H9 (cell line): ENCODE measurements at regions not wholly inside any gene's neighbourhood (a gene's known extent, or its start where the extent isn't known, plus 50 kb on each side); places are given as distances from the start of the nearest gene placed in this dataset.
A peak's percentile ranks its signal among the peaks of the same experiment; 100 is the strongest.

Source experiments
- DNase-seq: peaks from one replicate; pipeline ENCODE4 v3.0.0-alpha.2; 2017
- H2AFZ ChIP-seq: one replicate; pipeline ENCODE4 v1.6.1; 2013; ENCODE audit warnings: mild to moderate bottlenecking, low read length, control low read depth, moderate library complexity
- H2AK5ac ChIP-seq: 2 replicates; pipeline ENCODE4 v1.6.1; 2013; ENCODE audit warnings: low read length, control low read depth, mixed read lengths; ENCODE audit not compliant: insufficient read length
- H2BK120ac ChIP-seq: one replicate; pipeline ENCODE4 v1.6.1; 2013; ENCODE audit warnings: low read depth, mild to moderate bottlenecking, low read length, control low read depth, inconsistent platforms; ENCODE audit not compliant: poor library complexity, severe bottlenecking
- H2BK12ac ChIP-seq: 2 replicates; pipeline ENCODE4 v1.6.1; 2013; ENCODE audit warnings: low read length, control low read depth, mixed read lengths, low read depth; ENCODE audit not compliant: insufficient read length
- H2BK15ac ChIP-seq: 2 replicates; pipeline ENCODE4 v1.6.1; 2013; ENCODE audit warnings: low read depth, low read length, control low read depth
- H2BK20ac ChIP-seq: one replicate; pipeline ENCODE4 v1.6.1; 2013; ENCODE audit warnings: low read depth, mild to moderate bottlenecking, low read length, control low read depth, inconsistent platforms; ENCODE audit not compliant: poor library complexity, severe bottlenecking
- H2BK5ac ChIP-seq: 2 replicates; pipeline ENCODE4 v1.6.1; 2013; ENCODE audit warnings: low read length, control low read depth, mixed read lengths; ENCODE audit not compliant: insufficient read length
- H3K14ac ChIP-seq: 2 replicates; pipeline ENCODE4 v1.6.1; 2013; ENCODE audit warnings: low read length, control low read depth; ENCODE audit not compliant: insufficient read depth
- H3K18ac ChIP-seq: 2 replicates; pipeline ENCODE4 v1.6.1; 2013; ENCODE audit warnings: low read depth, mild to moderate bottlenecking, mixed read lengths, low read length, control low read depth; ENCODE audit not compliant: insufficient read length
- H3K23ac ChIP-seq: 2 replicates; pipeline ENCODE4 v1.6.1; 2013; ENCODE audit warnings: low read length, control low read depth, mixed read lengths, low read depth; ENCODE audit not compliant: insufficient read length
- H3K23me2 ChIP-seq: 2 replicates; pipeline ENCODE4 v1.6.1; 2013; ENCODE audit warnings: low read depth, mild to moderate bottlenecking, mixed read lengths, low read length, control low read depth; ENCODE audit not compliant: insufficient read length, poor library complexity, severe bottlenecking
- H3K27ac ChIP-seq: 2 replicates; pipeline ENCODE4 v1.5.1; 2013; ENCODE audit warnings: low read length, control low read depth, mixed read lengths, low read depth; ENCODE audit not compliant: insufficient read length
- H3K27me3 ChIP-seq: 2 replicates; pipeline ENCODE4 v1.6.1; 2013; ENCODE audit warnings: low read length, control low read depth, inconsistent platforms; ENCODE audit not compliant: insufficient read depth
- H3K4ac ChIP-seq: 2 replicates; pipeline ENCODE4 v1.6.1; 2013; ENCODE audit warnings: low read depth, mild to moderate bottlenecking, control low read depth, inconsistent platforms, low read length, moderate library complexity
- H3K4me1 ChIP-seq: 2 replicates; pipeline ENCODE4 v1.6.1; 2013; ENCODE audit warnings: low read length, control low read depth, inconsistent platforms; ENCODE audit not compliant: insufficient read depth
- H3K4me2 ChIP-seq: 2 replicates; pipeline ENCODE4 v1.6.1; 2013; ENCODE audit warnings: low read length, control low read depth, mixed read lengths; ENCODE audit not compliant: insufficient read length, insufficient read depth
- H3K56ac ChIP-seq: 2 replicates; pipeline ENCODE4 v1.6.1; 2013; ENCODE audit warnings: low read depth, mild to moderate bottlenecking, mixed read lengths, low read length, control low read depth; ENCODE audit not compliant: insufficient read length
- H3K79me1 ChIP-seq: 2 replicates; pipeline ENCODE4 v1.6.1; 2013; ENCODE audit warnings: low read depth, mild to moderate bottlenecking, moderate library complexity, low read length, control low read depth, inconsistent platforms; ENCODE audit not compliant: insufficient read depth, poor library complexity, severe bottlenecking
- H3K79me2 ChIP-seq: 2 replicates; pipeline ENCODE4 v1.6.1; 2013; ENCODE audit warnings: low read length, control low read depth, inconsistent platforms; ENCODE audit not compliant: insufficient read depth
- H3K9ac ChIP-seq: 2 replicates; pipeline ENCODE4 v1.6.1; 2013; ENCODE audit warnings: low read length, control low read depth, mixed read lengths; ENCODE audit not compliant: insufficient read length; ENCODE audit errors: extremely low read depth
- H3K9me3 ChIP-seq: one replicate; pipeline ENCODE4 v1.6.1; 2013; ENCODE audit warnings: low read depth, low read length, inconsistent platforms; ENCODE audit not compliant: control insufficient read depth
- H3T11ph ChIP-seq: one replicate; pipeline ENCODE4 v1.6.1; 2013; ENCODE audit warnings: mild to moderate bottlenecking, low read length, control low read depth, inconsistent platforms
- H4K20me1 ChIP-seq: one replicate; pipeline ENCODE4 v1.6.1; 2013; ENCODE audit not compliant: control insufficient read depth, insufficient read length, insufficient read depth
- H4K5ac ChIP-seq: 2 replicates; pipeline ENCODE4 v1.6.1; 2013; ENCODE audit warnings: low read depth, mild to moderate bottlenecking, mixed read lengths, low read length, control low read depth; ENCODE audit not compliant: insufficient read length
- H4K8ac ChIP-seq: replicated peaks from 2 replicates; pipeline ENCODE4 v1.6.1; 2013; ENCODE audit warnings: low read length, control low read depth, mixed read lengths, low read depth; ENCODE audit not compliant: insufficient read length
- H4K91ac ChIP-seq: 2 replicates; pipeline ENCODE4 v1.6.1; 2013; ENCODE audit warnings: low read depth, mild to moderate bottlenecking, moderate library complexity, mixed read lengths, low read length, control low read depth; ENCODE audit not compliant: insufficient read length
- H3K27ac Mint-ChIP-seq, 3 experiments: 2 replicates in 2 of 3; 3 replicates in 1 of 3; pipeline ENCODE4 v1.8.0; 2020 to 2021; ENCODE audit warnings: mixed read lengths in 3 of 3, mild to moderate bottlenecking in 1 of 3, moderate library complexity in 1 of 3
- H3K27me3 Mint-ChIP-seq: 2 replicates; pipeline ENCODE4 v1.8.0; 2021; ENCODE audit warnings: low read depth, mild to moderate bottlenecking, moderate library complexity, mixed read lengths
- H3K36me3 Mint-ChIP-seq, 3 experiments: 2 replicates in 2 of 3; 3 replicates in 1 of 3; pipeline ENCODE4 v1.8.0; 2020 to 2021; ENCODE audit warnings: low read depth in 3 of 3, mixed read lengths in 3 of 3; ENCODE audit not compliant: insufficient read depth in 1 of 3
- H3K4me1 Mint-ChIP-seq, 2 experiments: 2 replicates each; pipeline ENCODE4 v1.8.0; 2020; ENCODE audit warnings: mixed read lengths in 2 of 2
- H3K4me3 Mint-ChIP-seq, 2 experiments: 2 replicates in 1 of 2; 3 replicates in 1 of 2; pipeline ENCODE4 v1.8.0; 2020 to 2021; ENCODE audit warnings: mild to moderate bottlenecking in 2 of 2, mixed read lengths in 2 of 2, moderate library complexity in 1 of 2
- H3K9me3 Mint-ChIP-seq, 2 experiments: 2 replicates in 1 of 2; 3 replicates in 1 of 2; pipeline ENCODE4 v1.8.0; 2020; ENCODE audit warnings: mild to moderate bottlenecking in 2 of 2, mixed read lengths in 2 of 2, moderate library complexity in 1 of 2
- CTCF ChIP-seq: fragments of 200-600 bp; sonication (generic); conservative IDR thresholded peaks from 3 replicates; pipeline ENCODE4 v1.8.0; 2021; ENCODE audit warnings: antibody characterized with exemption, mild to moderate bottlenecking
- WGBS: extraction: QIAGEN DNeasy Blood & Tissue Kit; methylation state at CpG from one replicate; pipeline ENCODE4 v1.1.7; 2013; ENCODE audit warnings: missing lambda C conversion rate, low lambda C conversion rate, mixed read lengths; ENCODE audit not compliant: insufficient read length; ENCODE audit errors: extremely low coverage; 5-methylcytosine and 5-hydroxymethylcytosine counted together

- Histone ChIP-seq H2AFZ (no peak overlapping the region), H3K23ac (no peak overlapping the region), H3K27me3 (no peaks in the 10 kb centered on the region), H4K91ac (no peak overlapping the region), H4K5ac (no peak overlapping the region), H4K8ac (no peak overlapping the region), H3K18ac (no peak overlapping the region), H3T11ph (no peak overlapping the region), H3K23me2 (no peaks in the 10 kb centered on the region), H2BK15ac (no peak overlapping the region), H2BK12ac (no peak overlapping the region), H2BK120ac (no peak overlapping the region), H2AK5ac (no peak overlapping the region), H3K4ac (no peak overlapping the region), H3K79me2 (no peaks in the 10 kb centered on the region), H3K4me1 (peaks cover 12% of the 10 kb centered on the region), H3K9ac (no peak overlapping the region), H3K9me3 (no peaks in the 10 kb centered on the region), H4K20me1 (no peaks in the 10 kb centered on the region), H3K27ac (peak overlapping the region; percentile 31), H3K56ac (no peak overlapping the region), H2BK5ac (no peak overlapping the region), H3K79me1 (no peaks in the 10 kb centered on the region), H3K14ac (no peak overlapping the region), H2BK20ac (no peak overlapping the region), H3K4me2 (no peak overlapping the region)
- no peaks in the 10 kb centered on the region for H3K36me3 Mint-ChIP-seq
- peak overlapping the region; percentile 7 to 86 (median 59); a peak in 4 of 7 replicates for H3K27ac Mint-ChIP-seq
- H3K27me3 Mint-ChIP-seq, result no peaks in the 10 kb centered on the region
- TF ChIP-seq CTCF, result no peak
- no peak for DNase-seq
- H3K9me3 Mint-ChIP-seq, result no peaks in the 10 kb centered on the region
- no peak overlapping the region; a peak in 1 of 5 replicates for H3K4me3 Mint-ChIP-seq
- WGBS, result no CpG with 5 or more reads among the region's 6 CpGs
- peaks cover 30 to 37% of the 10 kb centered on the region in 2 experiments for H3K4me1 Mint-ChIP-seq
Observed at GRCh38 chr6:154932515-154933027, 62.5 kb upstream of the TIAM2 start.
